ENCODE measurements at regions not wholly inside any gene's neighbourhood (a gene's known extent, or its start where the extent isn't known, plus 50 kb on each side); places are given as distances from the start of the nearest gene placed in this dataset.
A peak's percentile ranks its signal among the peaks of the same experiment; 100 is the strongest.

DNA sequence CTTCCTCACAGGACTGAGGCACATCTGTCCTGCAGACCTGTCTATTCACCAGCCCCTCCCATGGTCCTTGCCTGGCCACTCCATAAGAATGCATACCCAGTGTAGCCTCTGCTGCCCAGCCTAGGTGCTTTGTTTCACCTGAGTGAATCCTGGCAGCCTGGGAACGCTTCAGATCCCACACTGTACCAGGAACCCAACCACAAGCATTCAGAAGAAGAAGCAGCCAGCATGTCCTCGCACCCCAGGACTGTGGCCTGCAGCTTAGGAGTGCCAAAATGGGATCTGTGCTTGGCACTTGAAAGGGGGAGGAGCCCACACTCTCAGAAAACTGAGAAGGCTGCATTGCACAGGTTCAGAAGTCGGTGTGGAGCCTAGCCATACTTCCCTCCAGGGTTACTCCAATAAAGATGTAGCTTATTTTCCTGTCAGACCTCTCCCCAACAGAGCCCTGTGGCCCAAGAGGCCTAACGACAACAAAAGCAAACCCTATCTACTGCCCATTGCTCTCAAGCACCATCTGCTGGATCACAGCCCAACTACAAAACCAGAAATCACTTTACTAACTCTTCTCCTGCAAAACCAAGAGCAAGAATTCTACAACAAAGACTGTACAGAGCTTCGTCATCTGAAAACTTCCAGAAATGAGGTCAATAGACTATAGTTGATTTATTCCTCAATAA is 923.1 kb upstream of the NEGR1 start (continued):
- TF ChIP-seq CTCF (conservative IDR thresholded peaks at IDR 0.05; ENCODE audit: low read depth in 2 of 2) (peak; percentile 55 to 78), EZH2 (IDR thresholded peaks at IDR 0.05; ENCODE audit: low read depth, unreplicated experiment) (no peak), CREB1 (CRISPR knock-in tag; IDR thresholded peaks at IDR 0.05; ENCODE audit: low read depth) (no peak)

- H3K27me3 ChIP-seq (ENCODE audit: insufficient read depth), result no peaks in the 10 kb centered on the region
- H3K27ac ChIP-seq (ENCODE audit: low read depth), result no peak overlapping the region
- H3K9me2 ChIP-seq (ENCODE audit: insufficient read depth), result no peaks in the 10 kb centered on the region
- Mint-ChIP-seq H3K9me3 (no peaks in the 10 kb centered on the region), H3K27me3 (ENCODE audit: insufficient read depth, low read depth, poor library complexity) (no peaks in the 10 kb centered on the region), H3K4me1 (peaks cover 8% of the 10 kb centered on the region; the same call in 2 of the 3 replicates), H3K36me3 (ENCODE audit: low read depth) (no peaks in the 10 kb centered on the region), H3K27ac (no peak overlapping the region), H3K4me3 (no peak overlapping the region)
- no peak for DNase-seq (ENCODE audit: low spot score)
- H3K79me2 ChIP-seq (replicated peaks; ENCODE audit: insufficient read depth), result no peaks in the 10 kb centered on the region
- H2AFZ ChIP-seq, result no peak overlapping the region
- H3F3A ChIP-seq (replicated peaks; ENCODE audit: low read depth), result no peaks in the 10 kb centered on the region
- ATAC-seq, result no peak
- no peak overlapping the region for H3K4me3 ChIP-seq
- H3K36me3 ChIP-seq (ENCODE audit: insufficient read depth), result no peaks in the 10 kb centered on the region
- no peaks in the 10 kb centered on the region for H3K4me1 ChIP-seq (ENCODE audit: insufficient read depth)
- H4K20me1 ChIP-seq (replicated peaks; ENCODE audit: insufficient read depth), result no peaks in the 10 kb centered on the region
- no peak overlapping the region for H3K4me2 ChIP-seq
- TF ChIP-seq, protein P1, sequence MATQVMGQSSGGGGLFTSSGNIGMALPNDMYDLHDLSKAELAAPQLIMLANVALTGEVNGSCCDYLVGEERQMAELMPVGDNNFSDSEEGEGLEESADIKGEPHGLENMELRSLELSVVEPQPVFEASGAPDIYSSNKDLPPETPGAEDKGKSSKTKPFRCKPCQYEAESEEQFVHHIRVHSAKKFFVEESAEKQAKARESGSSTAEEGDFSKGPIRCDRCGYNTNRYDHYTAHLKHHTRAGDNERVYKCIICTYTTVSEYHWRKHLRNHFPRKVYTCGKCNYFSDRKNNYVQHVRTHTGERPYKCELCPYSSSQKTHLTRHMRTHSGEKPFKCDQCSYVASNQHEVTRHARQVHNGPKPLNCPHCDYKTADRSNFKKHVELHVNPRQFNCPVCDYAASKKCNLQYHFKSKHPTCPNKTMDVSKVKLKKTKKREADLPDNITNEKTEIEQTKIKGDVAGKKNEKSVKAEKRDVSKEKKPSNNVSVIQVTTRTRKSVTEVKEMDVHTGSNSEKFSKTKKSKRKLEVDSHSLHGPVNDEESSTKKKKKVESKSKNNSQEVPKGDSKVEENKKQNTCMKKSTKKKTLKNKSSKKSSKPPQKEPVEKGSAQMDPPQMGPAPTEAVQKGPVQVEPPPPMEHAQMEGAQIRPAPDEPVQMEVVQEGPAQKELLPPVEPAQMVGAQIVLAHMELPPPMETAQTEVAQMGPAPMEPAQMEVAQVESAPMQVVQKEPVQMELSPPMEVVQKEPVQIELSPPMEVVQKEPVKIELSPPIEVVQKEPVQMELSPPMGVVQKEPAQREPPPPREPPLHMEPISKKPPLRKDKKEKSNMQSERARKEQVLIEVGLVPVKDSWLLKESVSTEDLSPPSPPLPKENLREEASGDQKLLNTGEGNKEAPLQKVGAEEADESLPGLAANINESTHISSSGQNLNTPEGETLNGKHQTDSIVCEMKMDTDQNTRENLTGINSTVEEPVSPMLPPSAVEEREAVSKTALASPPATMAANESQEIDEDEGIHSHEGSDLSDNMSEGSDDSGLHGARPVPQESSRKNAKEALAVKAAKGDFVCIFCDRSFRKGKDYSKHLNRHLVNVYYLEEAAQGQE (IDR thresholded peaks at IDR 0.05; ENCODE audit: unreplicated experiment), result no peak
- TF ChIP-seq ZNF331 (CRISPR knock-in tag; IDR thresholded peaks at IDR 0.05; ENCODE audit: low read depth) (no peak), EZH2phosphoT487 (IDR thresholded peaks at IDR 0.05; ENCODE audit: unreplicated experiment) (no peak), JUNB (IDR thresholded peaks at IDR 0.05; ENCODE audit: unreplicated experiment) (no peak), ZNF114 (CRISPR knock-in tag; IDR thresholded peaks at IDR 0.05) (no peak), CTCF (conservative IDR thresholded peaks at IDR 0.05; ENCODE audit: low read depth in 2 of 2) (no peak), CREB1 (CRISPR knock-in tag; IDR thresholded peaks at IDR 0.05; ENCODE audit: low read depth) (no peak), EZH2 (IDR thresholded peaks at IDR 0.05; ENCODE audit: low read depth, unreplicated experiment) (no peak), POLR2AphosphoS5 (IDR thresholded peaks at IDR 0.05; ENCODE audit: low read depth) (no peak), NANOG (IDR thresholded peaks at IDR 0.05; ENCODE audit: borderline replicate concordance) (no peak)
Measured at GRCh38 chr1:73197972-73198371, 915.6 kb upstream of the NEGR1 start.

All from GM23338 (cell line).